NT2/D1 (cell line): ENCODE measurements at regions not wholly inside any gene's neighbourhood (a gene's known extent, or its start where the extent isn't known, plus 50 kb on each side); places are given as distances from the start of the nearest gene placed in this dataset.

ENCODE experiments used
- DNase-seq: peaks from one replicate; pipeline ENCODE4 v3.0.0-alpha.2; 2011; ENCODE audit warnings: low read depth, low spot score
- H3K27me3 ChIP-seq: 2 replicates; pipeline ENCODE4 v1.6.0; 2011; ENCODE audit warnings: mild to moderate bottlenecking; ENCODE audit not compliant: insufficient read length, insufficient read depth
- H3K36me3 ChIP-seq: 2 replicates; pipeline ENCODE4 v1.6.1; 2011; ENCODE audit warnings: mild to moderate bottlenecking, low read length, mixed read lengths; ENCODE audit not compliant: insufficient read depth, insufficient read length
- H3K4me1 ChIP-seq: 2 replicates; pipeline ENCODE4 v1.5.1; 2011; ENCODE audit not compliant: insufficient read depth, insufficient read length
- H3K4me3 ChIP-seq: 2 replicates; pipeline ENCODE4 v1.5.1; 2011; ENCODE audit warnings: low read depth; ENCODE audit not compliant: insufficient read length
- H3K9ac ChIP-seq: 2 replicates; pipeline ENCODE4 v1.6.0; 2011; ENCODE audit warnings: low read depth; ENCODE audit not compliant: insufficient read length
- H3K9me3 ChIP-seq: 2 replicates; pipeline ENCODE4 v1.5.1; 2011; ENCODE audit warnings: mild to moderate bottlenecking, low read length; ENCODE audit not compliant: insufficient read depth
- SUZ12 ChIP-seq: IDR thresholded peaks from 2 replicates; pipeline ENCODE4 v1.6.1; 2011; ENCODE audit not compliant: insufficient read length, insufficient read depth; ENCODE audit errors: extremely low read depth
- YY1 ChIP-seq: IDR thresholded peaks from 2 replicates; pipeline ENCODE4 v1.6.1; 2011; ENCODE audit not compliant: insufficient read length, insufficient read depth
- ZNF274 ChIP-seq: IDR thresholded peaks from 2 replicates; pipeline ENCODE4 v1.6.1; 2011; ENCODE audit warnings: mild to moderate bottlenecking, low read depth, low read length

DNA sequence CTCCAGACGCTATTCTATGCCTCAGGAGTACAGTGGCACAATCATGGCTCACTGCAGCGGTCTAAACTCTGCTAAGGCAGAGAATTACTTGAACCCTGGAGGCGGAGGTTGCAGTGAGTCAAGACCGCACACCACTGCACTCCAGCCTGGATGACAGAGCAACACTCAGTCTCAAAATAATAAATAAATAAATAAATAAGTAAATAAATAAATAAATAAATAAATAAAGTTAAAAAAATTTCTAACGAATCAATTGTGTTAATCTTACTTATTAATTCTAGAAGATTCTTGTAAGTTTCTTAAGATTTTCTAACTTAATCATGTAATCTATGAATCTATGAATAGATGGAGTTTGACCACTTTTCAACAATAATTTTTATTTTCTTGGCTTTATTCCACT lies 621.4 kb upstream of the POT1 start:
- no peak for DNase-seq
- H3K4me3 ChIP-seq, result no peak overlapping the region
- no peaks in the 10 kb centered on the region for H3K4me1 ChIP-seq
- no peak overlapping the region for H3K9ac ChIP-seq
- H3K9me3 ChIP-seq, result no peaks in the 10 kb centered on the region
- H3K36me3 ChIP-seq, result no peaks in the 10 kb centered on the region
- TF ChIP-seq ZNF274, result no peak
- TF ChIP-seq YY1, result no peak
- no peak for TF ChIP-seq SUZ12
- H3K27me3 ChIP-seq, result no peaks in the 10 kb centered on the region

DNA sequence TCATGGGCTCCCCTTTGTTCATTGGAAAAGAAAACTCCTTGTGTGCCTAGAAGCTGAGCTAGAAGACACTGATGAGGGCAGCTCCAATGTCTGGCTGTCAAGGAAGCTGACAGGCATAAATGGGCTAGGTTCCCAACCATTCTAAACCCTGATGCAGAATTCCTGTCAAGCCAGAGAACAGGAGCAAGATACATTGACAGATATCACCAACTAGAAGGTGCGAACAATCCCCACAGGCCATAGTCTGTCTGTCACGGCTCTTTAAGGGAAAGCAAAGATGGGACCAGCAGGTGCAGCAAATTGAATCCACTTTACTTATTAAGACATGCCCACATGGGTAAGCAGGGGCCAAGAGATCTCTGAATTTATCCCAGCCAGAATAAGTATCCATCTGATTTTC lies 617.9 kb upstream of the POT1 start:
- Histone ChIP-seq H3K4me3 (no peak overlapping the region), H3K27me3 (no peaks in the 10 kb centered on the region), H3K9ac (no peak overlapping the region), H3K4me1 (no peaks in the 10 kb centered on the region), H3K9me3 (no peaks in the 10 kb centered on the region), H3K36me3 (no peaks in the 10 kb centered on the region)
- TF ChIP-seq YY1 (no peak), ZNF274 (no peak), SUZ12 (no peak)
- DNase-seq, result no peak

DNA sequence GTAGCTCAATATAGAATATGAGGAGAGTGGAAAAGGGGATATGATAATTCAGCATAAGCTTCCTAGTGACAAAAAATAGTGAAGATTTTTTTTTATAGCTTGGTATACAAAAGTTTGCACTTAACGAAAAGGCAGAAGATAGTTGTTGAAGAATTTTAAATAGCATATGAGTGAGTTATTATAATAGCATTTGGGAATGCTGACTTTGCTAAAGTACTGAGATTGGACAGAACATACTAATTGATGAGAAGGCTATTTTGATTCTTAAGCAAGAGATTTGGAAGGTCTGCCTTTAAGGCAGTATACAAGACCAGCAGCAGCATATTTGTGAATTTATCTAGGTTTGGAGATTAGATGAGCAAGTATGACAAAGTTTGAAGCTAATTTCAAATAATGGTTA lies 600.9 kb upstream of the POT1 start:
- no peak for TF ChIP-seq ZNF274
- TF ChIP-seq YY1, result no peak
- TF ChIP-seq SUZ12, result no peak
- Histone ChIP-seq H3K4me1 (no peaks in the 10 kb centered on the region), H3K9me3 (no peaks in the 10 kb centered on the region), H3K27me3 (no peaks in the 10 kb centered on the region), H3K36me3 (no peaks in the 10 kb centered on the region), H3K9ac (no peak overlapping the region), H3K4me3 (no peak overlapping the region)
- no peak for DNase-seq

DNA sequence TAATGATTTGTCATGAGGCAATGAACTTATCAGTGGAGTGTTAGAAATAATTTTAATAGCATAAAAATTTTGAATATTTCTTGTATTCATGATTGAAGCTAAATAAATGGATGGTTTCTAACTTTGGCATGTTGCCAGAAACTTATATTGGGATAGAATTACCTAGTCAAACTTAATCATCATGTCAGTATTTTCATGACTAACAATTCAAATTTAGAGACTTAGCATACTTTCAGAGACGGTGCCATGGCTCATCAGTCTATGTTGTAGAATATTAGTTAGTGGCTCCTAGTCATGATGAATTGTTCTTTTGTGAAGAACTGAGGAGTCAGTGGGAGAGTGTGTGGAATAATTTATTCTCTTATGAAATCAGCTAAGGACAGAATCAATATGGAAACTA lies 599.6 kb upstream of the POT1 start:
- Histone ChIP-seq H3K36me3 (no peaks in the 10 kb centered on the region), H3K9me3 (no peaks in the 10 kb centered on the region), H3K4me3 (no peak overlapping the region), H3K4me1 (no peaks in the 10 kb centered on the region), H3K27me3 (no peaks in the 10 kb centered on the region), H3K9ac (no peak overlapping the region)
- DNase-seq, result no peak
- no peak for TF ChIP-seq ZNF274
- TF ChIP-seq SUZ12, result no peak
- no peak for TF ChIP-seq YY1

DNA sequence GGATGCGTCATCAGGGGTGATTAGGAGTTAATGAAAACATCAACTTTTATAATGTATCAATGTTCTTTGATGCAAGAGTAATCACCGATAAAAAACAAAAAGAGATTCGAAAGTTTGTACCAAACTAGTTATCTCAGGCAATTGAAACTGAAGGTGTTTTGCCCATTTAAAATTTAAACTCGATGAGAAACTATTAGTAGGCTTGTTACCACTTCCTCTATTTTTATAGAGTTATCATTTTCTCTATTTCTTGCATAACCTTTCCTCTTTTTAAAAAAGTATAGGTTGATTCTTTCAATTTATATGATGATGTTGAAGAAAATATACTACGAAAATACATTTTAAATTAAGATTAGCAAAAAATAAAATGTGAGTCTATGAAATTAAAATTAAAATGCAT lies 597.3 kb upstream of the POT1 start:
- Histone ChIP-seq H3K4me1 (no peaks in the 10 kb centered on the region), H3K4me3 (no peak overlapping the region), H3K27me3 (no peaks in the 10 kb centered on the region), H3K36me3 (no peaks in the 10 kb centered on the region), H3K9ac (no peak overlapping the region), H3K9me3 (no peaks in the 10 kb centered on the region)
- no peak for DNase-seq
- TF ChIP-seq ZNF274 (no peak), SUZ12 (no peak), YY1 (no peak)

DNA sequence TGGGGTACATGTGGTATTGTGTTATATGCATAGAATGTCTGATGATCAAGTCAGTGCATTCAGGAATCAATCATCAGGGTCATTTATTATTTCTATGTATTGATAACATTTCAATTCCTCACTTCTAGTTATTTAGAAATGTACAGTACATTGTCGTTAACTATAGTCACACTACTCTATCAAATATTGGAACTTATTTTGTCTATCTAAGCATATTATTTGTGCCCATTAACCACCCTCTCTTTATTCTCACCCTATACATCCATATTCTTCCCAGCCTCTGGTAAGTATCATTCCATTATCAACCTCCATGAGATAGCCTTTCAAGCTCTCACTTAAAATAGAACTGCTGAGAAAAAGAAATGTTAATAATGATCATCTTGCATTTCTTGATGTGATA lies 596.5 kb upstream of the POT1 start:
- Histone ChIP-seq H3K9ac (no peak overlapping the region), H3K4me3 (no peak overlapping the region), H3K27me3 (no peaks in the 10 kb centered on the region), H3K36me3 (no peaks in the 10 kb centered on the region), H3K9me3 (no peaks in the 10 kb centered on the region), H3K4me1 (no peaks in the 10 kb centered on the region)
- no peak for DNase-seq
- TF ChIP-seq YY1 (no peak), ZNF274 (no peak), SUZ12 (no peak)

DNA sequence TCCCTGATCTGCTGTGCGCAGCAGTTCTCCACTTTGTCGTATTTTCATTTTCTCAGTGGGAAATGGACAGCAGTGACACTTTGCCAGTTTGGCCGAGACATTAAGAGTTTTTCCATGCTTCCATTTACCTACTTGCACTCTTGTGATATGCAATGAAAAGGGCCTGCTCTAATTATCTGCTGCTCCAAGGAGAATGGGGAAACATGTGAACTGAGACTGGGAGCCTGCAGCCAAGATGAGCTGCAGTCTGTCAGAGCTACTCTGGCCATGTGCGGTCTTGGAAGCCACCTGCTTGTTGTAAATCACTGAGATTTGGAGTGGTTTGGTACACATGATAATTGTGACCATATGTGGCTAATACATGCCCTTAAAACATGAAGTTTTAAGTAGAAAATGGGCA lies 586.6 kb upstream of the POT1 start:
- Histone ChIP-seq H3K27me3 (no peaks in the 10 kb centered on the region), H3K36me3 (no peaks in the 10 kb centered on the region), H3K4me3 (no peak overlapping the region), H3K4me1 (no peaks in the 10 kb centered on the region), H3K9ac (no peak overlapping the region), H3K9me3 (no peaks in the 10 kb centered on the region)
- DNase-seq, result no peak
- TF ChIP-seq ZNF274, result no peak
- no peak for TF ChIP-seq YY1
- no peak for TF ChIP-seq SUZ12

DNA sequence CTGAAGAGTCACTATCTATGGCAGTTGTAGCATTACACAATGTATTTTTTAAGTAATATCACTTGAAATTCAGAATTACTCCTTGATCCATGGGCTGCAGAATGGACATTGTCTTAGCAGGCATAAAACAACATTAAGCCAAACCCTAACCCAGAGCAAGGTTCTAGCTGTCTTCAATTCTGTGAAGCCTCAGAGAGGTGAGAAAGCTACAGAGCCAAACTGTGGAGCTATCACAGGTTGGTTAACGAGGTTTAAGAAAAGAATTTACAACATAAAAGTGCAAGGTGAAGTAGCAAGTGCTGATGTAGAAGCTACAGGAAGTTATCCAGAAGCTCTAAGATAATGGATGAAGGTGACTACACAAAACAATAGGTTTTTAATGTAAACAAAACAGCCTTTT lies 582.7 kb upstream of the POT1 start:
- TF ChIP-seq ZNF274 (no peak), SUZ12 (no peak), YY1 (no peak)
- Histone ChIP-seq H3K27me3 (no peaks in the 10 kb centered on the region), H3K9ac (no peak overlapping the region), H3K4me1 (no peaks in the 10 kb centered on the region), H3K4me3 (no peak overlapping the region), H3K36me3 (no peaks in the 10 kb centered on the region), H3K9me3 (no peaks in the 10 kb centered on the region)
- DNase-seq, result no peak
